Fibroblast of lung (primary cell): ENCODE measurements at regions not wholly inside any gene's neighbourhood (a gene's known extent, or its start where the extent isn't known, plus 50 kb on each side); places are given as distances from the start of the nearest gene placed in this dataset.

ENCODE experiments used
- DNase-seq, 2 donors: peaks; one replicate each; pipeline versions ENCODE4 v3.0.0 to v3.0.0-alpha.2; 2010; ENCODE audit warnings: low read depth in 2 of 2
- H2AFZ ChIP-seq: 2 replicates; pipeline ENCODE4 v1.5.1; 2012; ENCODE audit warnings: low read length, control low read depth, inconsistent platforms
- H3K27ac ChIP-seq: 2 replicates; pipeline ENCODE4 v1.5.1; 2011; ENCODE audit warnings: low read length, control low read depth; ENCODE audit not compliant: insufficient read depth
- H3K27me3 ChIP-seq: 2 replicates; pipeline ENCODE4 v1.5.1; 2011; ENCODE audit warnings: mild to moderate bottlenecking, low read length; ENCODE audit not compliant: control insufficient read depth, insufficient read depth
- H3K36me3 ChIP-seq: 2 replicates; pipeline ENCODE4 v1.5.1; 2011; ENCODE audit warnings: low read length; ENCODE audit not compliant: control insufficient read depth, insufficient read depth
- H3K4me1 ChIP-seq: 2 replicates; pipeline ENCODE4 v1.5.1; 2011; ENCODE audit warnings: low read length; ENCODE audit not compliant: control insufficient read depth, insufficient read depth; ENCODE audit errors: extremely low read depth
- H3K4me2 ChIP-seq: 2 replicates; pipeline ENCODE4 v1.5.1; 2011; ENCODE audit warnings: low read length, control low read depth; ENCODE audit not compliant: insufficient read depth; ENCODE audit errors: extremely low read depth
- H3K4me3 ChIP-seq, 4 experiments: fragments of 200-600 bp in 1 of 4; sonication (generic) in 1 of 4; replicated peaks in 1 of 4; 2 replicates each; pipeline ENCODE4 v1.5.1; 2011 to 2016; ENCODE audit warnings: low read length in 4 of 4, low read depth in 3 of 4, mild to moderate bottlenecking in 3 of 4, control low read depth in 2 of 4, inconsistent platforms in 1 of 4, mixed read lengths in 1 of 4; ENCODE audit not compliant: insufficient read depth in 1 of 4; ENCODE audit errors: control extremely low read depth in 1 of 4
- H3K79me2 ChIP-seq: 2 replicates; pipeline ENCODE4 v1.5.1; 2012; ENCODE audit warnings: mild to moderate bottlenecking, low read length, inconsistent platforms; ENCODE audit not compliant: control insufficient read depth, insufficient read depth
- H3K9ac ChIP-seq: 2 replicates; pipeline ENCODE4 v1.5.1; 2011; ENCODE audit warnings: mild to moderate bottlenecking, low read length, control low read depth; ENCODE audit not compliant: insufficient read depth
- H3K9me3 ChIP-seq: 2 replicates; pipeline ENCODE4 v1.5.1; 2012; ENCODE audit warnings: low read depth, low read length; ENCODE audit not compliant: control insufficient read depth, insufficient read depth
- H4K20me1 ChIP-seq: 2 replicates; pipeline ENCODE4 v1.5.1; 2011; ENCODE audit warnings: low read length; ENCODE audit not compliant: control insufficient read depth, insufficient read depth; ENCODE audit errors: extremely low read depth
- CTCF ChIP-seq, 2 donors: IDR thresholded peaks in 1 of 2; conservative IDR thresholded peaks in 1 of 2; 1 replicate in 1 of 2; 2 replicates in 1 of 2; pipeline ENCODE4 v1.5.1; 2011 to 2012; ENCODE audit warnings: low read length in 2 of 2, control low read depth in 1 of 2, inconsistent platforms in 1 of 2, low read depth in 1 of 2, mild to moderate bottlenecking in 1 of 2
- EZH2 ChIP-seq: IDR thresholded peaks from 2 replicates; pipeline ENCODE4 v1.5.1; 2012; ENCODE audit warnings: low read length, control low read depth, mild to moderate bottlenecking; ENCODE audit errors: missing control alignments

- Histone ChIP-seq H3K79me2 (no peaks in the 10 kb centered on the region), H3K9ac (no peak overlapping the region), H3K27me3 (no peaks in the 10 kb centered on the region), H3K4me3 (no peak overlapping the region), H2AFZ (no peak overlapping the region), H3K4me1 (no peaks in the 10 kb centered on the region), H3K36me3 (no peaks in the 10 kb centered on the region), H3K27ac (no peak overlapping the region), H3K4me2 (no peak overlapping the region), H4K20me1 (no peaks in the 10 kb centered on the region), H3K9me3 (no peaks in the 10 kb centered on the region)
- no peak for DNase-seq
- TF ChIP-seq CTCF (conservative IDR thresholded peaks at IDR 0.05 in 1 of 2, IDR thresholded peaks at IDR 0.05 in 1 of 2; ENCODE audit: low read depth in 1 of 2, low read length in 2 of 2) = no peak
- TF ChIP-seq EZH2 = no peak
Observed at GRCh38 chr2:58972737-58973136, 731.6 kb upstream of the FANCL start.

- H2AFZ ChIP-seq = no peak overlapping the region
- DNase-seq = no peak
- H4K20me1 ChIP-seq = no peaks in the 10 kb centered on the region
Observed at GRCh38 chr2:58971511-58972360, 730.6 kb upstream of the FANCL start.

GRCh38 chr2:58970365-58970764 is 729.2 kb upstream of the FANCL start:
- H4K20me1 ChIP-seq = no peaks in the 10 kb centered on the region
- H3K36me3 ChIP-seq = no peaks in the 10 kb centered on the region
- no peak overlapping the region for H3K9ac ChIP-seq
- no peak for DNase-seq
- no peaks in the 10 kb centered on the region for H3K4me1 ChIP-seq
- no peak for TF ChIP-seq EZH2
- H3K4me2 ChIP-seq = no peak overlapping the region
- no peaks in the 10 kb centered on the region for H3K27me3 ChIP-seq
- no peak overlapping the region for H3K27ac ChIP-seq
- no peaks in the 10 kb centered on the region for H3K79me2 ChIP-seq
- no peak overlapping the region for H3K4me3 ChIP-seq
- H2AFZ ChIP-seq = no peak overlapping the region
- H3K9me3 ChIP-seq = no peaks in the 10 kb centered on the region

More at GRCh38 chr2:58971511-58972360, 730.6 kb upstream of the FANCL start:
- Histone ChIP-seq H3K4me1 (no peaks in the 10 kb centered on the region), H3K79me2 (no peaks in the 10 kb centered on the region), H3K9ac (no peak overlapping the region), H3K4me3 (no peak overlapping the region), H3K4me2 (no peak overlapping the region), H3K36me3 (no peaks in the 10 kb centered on the region), H3K27me3 (no peaks in the 10 kb centered on the region), H3K27ac (no peak overlapping the region), H3K9me3 (no peaks in the 10 kb centered on the region)
- no peak for TF ChIP-seq CTCF (conservative IDR thresholded peaks at IDR 0.05 in 1 of 2, IDR thresholded peaks at IDR 0.05 in 1 of 2; ENCODE audit: low read depth in 1 of 2, low read length in 2 of 2)
- no peak for TF ChIP-seq EZH2
